ENCODE measurements at regions not wholly inside any gene's neighbourhood (a gene's known extent, or its start where the extent isn't known, plus 50 kb on each side); places are given as distances from the start of the nearest gene placed in this dataset.
"Not testable (repeated sequence)": the region's sequence is repeated elsewhere in the genome, so short reads cannot be mapped to it uniquely, and the experiment has no call there.

DNA sequence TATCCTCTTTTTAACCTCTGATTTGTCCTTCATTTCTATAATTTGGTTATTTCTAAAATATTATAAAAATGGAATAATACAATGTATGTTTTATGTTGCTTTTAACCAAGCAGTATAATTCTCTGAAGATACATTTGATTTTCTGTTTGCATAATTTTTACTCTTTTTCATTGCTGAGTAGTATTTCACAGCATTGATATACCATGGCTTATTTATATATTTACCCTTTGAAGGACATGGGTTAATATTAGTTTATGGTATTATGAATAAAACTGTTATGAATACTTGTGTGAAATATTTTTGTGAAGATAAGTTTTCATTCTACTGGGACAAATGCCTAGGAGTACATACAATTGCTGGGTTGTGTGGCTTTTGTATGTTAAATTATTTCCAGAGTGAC is 748.6 kb downstream of the TENT5A start:
- TF ChIP-seq, protein P1, sequence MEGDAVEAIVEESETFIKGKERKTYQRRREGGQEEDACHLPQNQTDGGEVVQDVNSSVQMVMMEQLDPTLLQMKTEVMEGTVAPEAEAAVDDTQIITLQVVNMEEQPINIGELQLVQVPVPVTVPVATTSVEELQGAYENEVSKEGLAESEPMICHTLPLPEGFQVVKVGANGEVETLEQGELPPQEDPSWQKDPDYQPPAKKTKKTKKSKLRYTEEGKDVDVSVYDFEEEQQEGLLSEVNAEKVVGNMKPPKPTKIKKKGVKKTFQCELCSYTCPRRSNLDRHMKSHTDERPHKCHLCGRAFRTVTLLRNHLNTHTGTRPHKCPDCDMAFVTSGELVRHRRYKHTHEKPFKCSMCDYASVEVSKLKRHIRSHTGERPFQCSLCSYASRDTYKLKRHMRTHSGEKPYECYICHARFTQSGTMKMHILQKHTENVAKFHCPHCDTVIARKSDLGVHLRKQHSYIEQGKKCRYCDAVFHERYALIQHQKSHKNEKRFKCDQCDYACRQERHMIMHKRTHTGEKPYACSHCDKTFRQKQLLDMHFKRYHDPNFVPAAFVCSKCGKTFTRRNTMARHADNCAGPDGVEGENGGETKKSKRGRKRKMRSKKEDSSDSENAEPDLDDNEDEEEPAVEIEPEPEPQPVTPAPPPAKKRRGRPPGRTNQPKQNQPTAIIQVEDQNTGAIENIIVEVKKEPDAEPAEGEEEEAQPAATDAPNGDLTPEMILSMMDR (conservative IDR thresholded peaks at IDR 0.05; ENCODE audit: control insufficient read depth, insufficient read depth, low read depth, low read length): no peak
- no peak for DNase-seq (ENCODE audit: low read depth)

DNA sequence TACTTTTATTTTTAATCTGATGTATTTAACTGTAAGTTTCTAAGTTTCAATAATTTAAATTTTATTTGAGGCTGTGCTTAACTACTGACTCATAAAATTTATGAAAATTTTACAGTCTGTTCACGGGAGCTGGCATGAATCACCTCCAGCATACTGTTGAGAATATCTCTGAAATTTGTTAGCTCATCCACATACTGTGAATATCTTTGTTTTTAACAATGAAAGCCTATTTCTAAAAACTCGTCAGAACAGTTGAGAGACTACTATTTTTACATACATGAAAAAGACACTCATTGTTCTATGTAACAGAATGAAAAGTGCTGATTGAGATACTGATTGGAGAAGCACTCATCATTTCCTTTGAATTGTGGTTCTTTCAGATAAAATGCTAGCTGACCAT is 749.3 kb downstream of the TENT5A start:
- TF ChIP-seq, protein P1 (conservative IDR thresholded peaks at IDR 0.05; ENCODE audit: control insufficient read depth, insufficient read depth, low read depth, low read length): no peak
- DNase-seq (ENCODE audit: low read depth): peak; percentile 28
- H3K4me3 ChIP-seq (ENCODE audit: control insufficient read depth, low read depth, low read length): no peak overlapping the region

More for the DNA sequence above, 748.6 kb downstream of the TENT5A start:
- H3K4me3 ChIP-seq (ENCODE audit: control insufficient read depth, low read depth, low read length): no peak overlapping the region

DNA sequence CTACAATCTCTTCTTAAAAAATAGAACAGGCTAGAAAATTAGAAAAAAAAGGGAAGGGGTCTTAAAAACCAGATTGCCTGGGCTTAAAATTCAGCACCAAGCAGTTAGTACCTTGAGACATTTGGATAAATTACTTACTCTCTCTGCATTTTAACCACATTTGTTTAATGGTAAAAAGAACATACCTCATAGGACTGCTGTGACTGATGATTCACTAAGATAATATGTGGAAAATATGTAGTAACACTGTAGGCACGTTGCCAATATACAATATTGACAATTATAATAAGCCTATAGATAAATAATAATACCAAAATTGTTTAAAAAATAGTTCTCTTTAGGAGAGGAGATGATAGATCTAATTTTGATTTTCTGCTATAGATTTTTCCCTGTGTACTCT is 750.4 kb downstream of the TENT5A start:
- TF ChIP-seq, protein P1 (conservative IDR thresholded peaks at IDR 0.05; ENCODE audit: control insufficient read depth, insufficient read depth, low read depth, low read length): no peak
- H3K4me3 ChIP-seq (ENCODE audit: control insufficient read depth, low read depth, low read length): no peak overlapping the region
- peak; percentile 37 for DNase-seq (ENCODE audit: low read depth)

DNA sequence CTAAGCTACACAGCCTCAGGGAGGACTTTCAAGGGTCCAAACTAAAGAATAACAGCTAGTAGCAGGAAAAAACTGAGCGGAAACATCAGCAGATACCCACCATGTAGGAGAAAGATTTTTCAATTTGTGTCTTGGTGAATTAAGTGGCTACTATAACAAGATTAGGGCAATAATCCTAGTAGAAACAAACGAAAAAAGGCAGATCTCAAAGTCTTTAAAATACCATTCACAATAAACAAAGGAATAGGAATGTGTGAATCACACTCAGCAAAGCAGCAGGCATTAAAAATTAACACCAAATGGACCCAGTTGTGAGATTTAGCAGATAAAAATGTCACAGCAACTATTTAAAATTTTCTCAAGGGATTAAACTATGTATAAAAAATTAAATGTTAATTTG is 761.2 kb downstream of the TENT5A start:
- H3K4me3 ChIP-seq (ENCODE audit: control insufficient read depth, low read depth, low read length): no peak overlapping the region
- DNase-seq (ENCODE audit: low read depth): no peak
- TF ChIP-seq, protein P1 (conservative IDR thresholded peaks at IDR 0.05; ENCODE audit: control insufficient read depth, insufficient read depth, low read depth, low read length): no peak

DNA sequence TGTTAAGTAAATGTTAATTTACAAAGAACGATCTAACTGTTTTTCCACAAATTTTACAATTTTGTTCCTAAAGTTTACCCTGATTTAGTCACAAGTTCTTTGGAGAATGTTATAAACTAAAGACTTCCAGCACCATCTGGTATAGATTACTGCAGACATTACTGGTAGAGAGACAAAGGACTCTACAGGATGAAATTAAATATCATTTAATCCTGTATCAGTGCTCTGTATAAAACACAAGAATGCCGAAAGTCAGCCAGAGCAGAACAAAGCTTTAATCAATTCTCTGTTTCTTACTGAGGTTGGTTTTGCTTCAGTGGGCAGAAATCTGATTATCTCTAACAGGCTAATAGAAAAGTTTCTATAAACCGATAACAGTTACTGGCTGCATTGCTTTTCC is 763.6 kb downstream of the TENT5A start:
- no peak overlapping the region for H3K4me3 ChIP-seq (ENCODE audit: control insufficient read depth, low read depth, low read length)
- TF ChIP-seq, protein P1 (conservative IDR thresholded peaks at IDR 0.05; ENCODE audit: control insufficient read depth, insufficient read depth, low read depth, low read length): no peak
- DNase-seq (ENCODE audit: low read depth): peak; percentile 16

DNA sequence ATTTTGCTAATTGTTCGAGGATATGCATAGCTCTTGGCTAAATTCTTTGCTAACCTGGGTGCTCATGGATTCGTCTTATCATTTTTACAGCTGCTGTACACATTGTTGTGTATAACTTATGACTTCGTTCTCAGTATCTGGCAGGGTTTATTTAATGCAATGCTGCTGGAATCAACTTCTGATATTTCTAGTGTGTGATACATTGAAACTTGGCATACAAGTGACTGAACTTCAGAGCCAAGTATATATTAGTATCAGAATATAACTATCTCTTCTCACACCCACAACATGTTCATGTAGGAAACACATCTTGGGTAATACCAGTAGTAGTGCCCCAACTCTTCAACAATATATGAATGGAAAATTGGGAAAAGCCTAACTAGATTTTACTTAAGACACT is 764.2 kb downstream of the TENT5A start:
- TF ChIP-seq, protein P1 (conservative IDR thresholded peaks at IDR 0.05; ENCODE audit: control insufficient read depth, insufficient read depth, low read depth, low read length): no peak
- no peak for DNase-seq (ENCODE audit: low read depth)

DNA sequence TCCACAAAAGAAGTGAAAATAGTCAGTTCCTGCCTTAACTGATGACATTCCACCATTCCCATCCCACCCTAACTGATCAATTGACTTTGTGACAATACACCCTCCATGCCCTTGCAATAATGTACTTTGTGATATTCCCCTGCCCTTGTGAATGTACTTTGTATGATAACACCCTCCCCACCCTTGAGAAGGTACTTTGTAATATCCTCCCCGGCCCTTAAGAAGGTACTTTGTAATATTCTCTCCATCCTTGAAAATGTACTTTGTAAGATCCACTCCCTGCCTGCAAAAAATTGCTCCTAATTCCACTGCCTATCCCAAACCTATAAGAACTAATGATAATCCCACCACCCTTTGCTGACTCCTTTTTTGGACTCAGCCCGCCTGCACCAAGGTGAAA is 771.3 kb downstream of the TENT5A start:
- DNase-seq (ENCODE audit: low read depth); H3K4me3 ChIP-seq (ENCODE audit: control insufficient read depth, low read depth, low read length): not testable (repeated sequence)

More for the DNA sequence above, 764.2 kb downstream of the TENT5A start:
- H3K4me3 ChIP-seq (ENCODE audit: control insufficient read depth, low read depth, low read length): no peak overlapping the region
